ENCODE measurements at regions not wholly inside any gene's neighbourhood (a gene's known extent, or its start where the extent isn't known, plus 50 kb on each side); places are given as distances from the start of the nearest gene placed in this dataset.

GRCh38 chr12:90024262-90024661 is 315.6 kb upstream of the ATP2B1 start:
- DNase-seq (ENCODE audit: low spot score) (no peak), ATAC-seq (ENCODE audit: insufficient number of reproducible peaks, low FRiP score, low read depth) (no peak)
- H3K4me3 ChIP-seq, result no peak overlapping the region
- H3K4me1 ChIP-seq (ENCODE audit: control insufficient read depth in 1 of 2, low read depth in 2 of 2), result no peaks in the 10 kb centered on the region
- no peaks in the 10 kb centered on the region for H3K9me3 ChIP-seq
- H3K27ac ChIP-seq, result no peak overlapping the region
- no peak for TF ChIP-seq CTCF (IDR thresholded peaks at IDR 0.05)
- H3K27me3 ChIP-seq (replicated peaks; ENCODE audit: insufficient read depth), result no peaks in the 10 kb centered on the region
- no peaks in the 10 kb centered on the region for H3K36me3 ChIP-seq

GRCh38 chr12:90023207-90023900 is 314.7 kb upstream of the ATP2B1 start:
- no peaks in the 10 kb centered on the region for H3K36me3 ChIP-seq
- DNase-seq (ENCODE audit: low spot score), result no peak
- no peak for ATAC-seq (ENCODE audit: insufficient number of reproducible peaks, low FRiP score, low read depth)
- H3K9me3 ChIP-seq, result no peaks in the 10 kb centered on the region
- H3K27me3 ChIP-seq (replicated peaks; ENCODE audit: insufficient read depth), result no peaks in the 10 kb centered on the region
- H3K4me1 ChIP-seq (ENCODE audit: control insufficient read depth in 1 of 2, low read depth in 2 of 2), result no peaks in the 10 kb centered on the region
- no peak for TF ChIP-seq CTCF (IDR thresholded peaks at IDR 0.05)
- H3K27ac ChIP-seq, result no peak overlapping the region
- no peak overlapping the region for H3K4me3 ChIP-seq

GRCh38 chr12:90021795-90022440 is 313.3 kb upstream of the ATP2B1 start:
- TF ChIP-seq CTCF (IDR thresholded peaks at IDR 0.05), result no peak

GRCh38 chr12:90020881-90021280 is 312.2 kb upstream of the ATP2B1 start:
- ATAC-seq (ENCODE audit: insufficient number of reproducible peaks, low FRiP score, low read depth) (no peak), DNase-seq (ENCODE audit: low spot score) (no peak)
- Histone ChIP-seq H3K27me3 (replicated peaks; ENCODE audit: insufficient read depth) (no peaks in the 10 kb centered on the region), H3K27ac (no peak overlapping the region), H3K4me3 (no peak overlapping the region), H3K9me3 (no peaks in the 10 kb centered on the region), H3K4me1 (ENCODE audit: control insufficient read depth in 1 of 2, low read depth in 2 of 2) (no peaks in the 10 kb centered on the region), H3K36me3 (no peaks in the 10 kb centered on the region)
- no peak for TF ChIP-seq CTCF (IDR thresholded peaks at IDR 0.05)

More at GRCh38 chr12:90021795-90022440, 313.3 kb upstream of the ATP2B1 start:
- DNase-seq (ENCODE audit: low spot score) (no peak), ATAC-seq (ENCODE audit: insufficient number of reproducible peaks, low FRiP score, low read depth) (no peak)
- Histone ChIP-seq H3K27me3 (replicated peaks; ENCODE audit: insufficient read depth) (no peaks in the 10 kb centered on the region), H3K4me3 (no peak overlapping the region), H3K4me1 (ENCODE audit: control insufficient read depth in 1 of 2, low read depth in 2 of 2) (no peaks in the 10 kb centered on the region), H3K36me3 (no peaks in the 10 kb centered on the region), H3K9me3 (no peaks in the 10 kb centered on the region), H3K27ac (no peak overlapping the region)

GRCh38 chr12:90020436-90020835 is 311.8 kb upstream of the ATP2B1 start:
- no peak for TF ChIP-seq CTCF (IDR thresholded peaks at IDR 0.05)
- H3K36me3 ChIP-seq, result no peaks in the 10 kb centered on the region
- H3K4me3 ChIP-seq, result no peak overlapping the region
- DNase-seq (ENCODE audit: low spot score) (no peak), ATAC-seq (ENCODE audit: insufficient number of reproducible peaks, low FRiP score, low read depth) (no peak)
- H3K27me3 ChIP-seq (replicated peaks; ENCODE audit: insufficient read depth), result no peaks in the 10 kb centered on the region
- H3K9me3 ChIP-seq, result no peaks in the 10 kb centered on the region
- H3K4me1 ChIP-seq (ENCODE audit: control insufficient read depth in 1 of 2, low read depth in 2 of 2), result no peaks in the 10 kb centered on the region
- no peak overlapping the region for H3K27ac ChIP-seq
